Left lung (tissue), 4 donors: ENCODE measurements at regions not wholly inside any gene's neighbourhood (a gene's known extent, or its start where the extent isn't known, plus 50 kb on each side); places are given as distances from the start of the nearest gene placed in this dataset.

ENCODE experiments used
- ATAC-seq: fragments of 200-7000 bp; cut with Tn5 transposase; one replicate; pipeline ENCODE4 v1.9.1; 2020; ENCODE audit warnings: moderate library complexity
- DNase-seq, 4 donors: peaks; one replicate each; pipeline ENCODE4 v3.0.0-alpha.2; 2013 to 2020
- H3K27ac ChIP-seq, 2 donors: fragments of 200-600 bp; sonication (generic) in 1 of 2; one replicate each; pipeline versions ENCODE4 v1.5.0 to v1.8.0; 2020 to 2021
- H3K27me3 ChIP-seq, 2 donors: fragments of 200-600 bp; sonication (generic) in 1 of 2; one replicate each; pipeline versions ENCODE4 v1.5.0 to v1.8.0; 2020 to 2021
- H3K36me3 ChIP-seq, 2 donors: fragments of 200-600 bp; sonication (generic) in 1 of 2; one replicate each; pipeline versions ENCODE4 v1.5.0 to v1.8.0; 2020 to 2021
- H3K4me1 ChIP-seq, 2 donors: fragments of 200-600 bp; one replicate each; pipeline ENCODE4 v1.8.0; 2021
- H3K4me3 ChIP-seq, 2 donors: fragments of 200-600 bp; sonication (generic) in 1 of 2; one replicate each; pipeline versions ENCODE4 v1.5.0 to v1.8.0; 2020 to 2021; ENCODE audit warnings: mild to moderate bottlenecking in 1 of 2
- H3K9me3 ChIP-seq, 2 donors: fragments of 200-600 bp; sonication (generic) in 1 of 2; one replicate each; pipeline versions ENCODE4 v1.5.0 to v1.8.0; 2020 to 2021
- intact Hi-C, 2 donors: fragments of 100-400 bp; cut with DNase I; formaldehyde crosslinking; loops; one replicate each; pipeline versions ENCODE4 v1.11.2 to v1.14.2; 2022
- TF ChIP-seq, protein P1 (sequence below), 2 donors: fragments of 200-600 bp; sonication (generic) in 1 of 2; IDR thresholded peaks; one replicate each; pipeline versions ENCODE4 v1.5.0 to v1.8.0; 2021; ENCODE audit warnings: antibody characterized with exemption in 2 of 2
- donor health status: DM: no; HTN: yes; CAD: no.
- donor health status: DM: no; HTN: no; CAD: no.

GRCh38 chr21:16797540-16797939 lies 715.3 kb upstream of the CXADR start:
- TF ChIP-seq, protein P1, sequence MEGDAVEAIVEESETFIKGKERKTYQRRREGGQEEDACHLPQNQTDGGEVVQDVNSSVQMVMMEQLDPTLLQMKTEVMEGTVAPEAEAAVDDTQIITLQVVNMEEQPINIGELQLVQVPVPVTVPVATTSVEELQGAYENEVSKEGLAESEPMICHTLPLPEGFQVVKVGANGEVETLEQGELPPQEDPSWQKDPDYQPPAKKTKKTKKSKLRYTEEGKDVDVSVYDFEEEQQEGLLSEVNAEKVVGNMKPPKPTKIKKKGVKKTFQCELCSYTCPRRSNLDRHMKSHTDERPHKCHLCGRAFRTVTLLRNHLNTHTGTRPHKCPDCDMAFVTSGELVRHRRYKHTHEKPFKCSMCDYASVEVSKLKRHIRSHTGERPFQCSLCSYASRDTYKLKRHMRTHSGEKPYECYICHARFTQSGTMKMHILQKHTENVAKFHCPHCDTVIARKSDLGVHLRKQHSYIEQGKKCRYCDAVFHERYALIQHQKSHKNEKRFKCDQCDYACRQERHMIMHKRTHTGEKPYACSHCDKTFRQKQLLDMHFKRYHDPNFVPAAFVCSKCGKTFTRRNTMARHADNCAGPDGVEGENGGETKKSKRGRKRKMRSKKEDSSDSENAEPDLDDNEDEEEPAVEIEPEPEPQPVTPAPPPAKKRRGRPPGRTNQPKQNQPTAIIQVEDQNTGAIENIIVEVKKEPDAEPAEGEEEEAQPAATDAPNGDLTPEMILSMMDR (IDR thresholded peaks at IDR 0.05), result no peak
- H3K27ac ChIP-seq, result no peak overlapping the region
- intact Hi-C loops, result no loop called here
- no peaks in the 10 kb centered on the region for H3K36me3 ChIP-seq
- H3K27me3 ChIP-seq, result no peaks in the 10 kb centered on the region
- ATAC-seq (no peak), DNase-seq (peak in 2 of 4 donors; percentile 1 to 5)
- no peak overlapping the region for H3K4me3 ChIP-seq
- H3K4me1 ChIP-seq, result no peaks in the 10 kb centered on the region
- peaks cover 0 to 9% of the 10 kb centered on the region in 2 donors for H3K9me3 ChIP-seq

DNA sequence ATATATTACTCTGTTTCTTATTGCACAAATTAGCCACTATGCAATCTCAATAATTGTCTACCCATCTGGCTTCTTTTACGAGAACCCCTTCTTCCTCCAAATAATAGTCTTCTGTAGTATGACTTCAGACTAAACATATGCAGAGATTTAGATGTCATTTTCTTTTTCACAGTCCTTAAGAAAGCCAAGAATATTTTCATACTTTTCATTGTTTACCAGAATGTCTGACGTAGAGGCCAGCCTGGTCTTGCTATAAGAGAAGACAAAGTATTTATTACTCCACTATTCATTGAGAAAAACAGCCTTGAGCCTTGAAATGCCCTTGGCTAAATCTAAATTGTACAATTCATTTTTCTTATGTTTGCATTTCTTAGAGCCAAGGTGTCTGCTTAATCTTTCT lies 714.9 kb upstream of the CXADR start:
- TF ChIP-seq, protein P1 (IDR thresholded peaks at IDR 0.05), result no peak
- intact Hi-C loops, result no loop called here
- no peak for ATAC-seq
- DNase-seq, result peak in 2 of 4 donors; percentile 8 to 12
- Histone ChIP-seq H3K36me3 (no peaks in the 10 kb centered on the region), H3K9me3 (peaks cover 0 to 10% of the 10 kb centered on the region in 2 donors), H3K4me3 (no peak overlapping the region), H3K27ac (no peak overlapping the region), H3K4me1 (no peaks in the 10 kb centered on the region), H3K27me3 (no peaks in the 10 kb centered on the region)

GRCh38 chr21:16800536-16801275 lies 712.1 kb upstream of the CXADR start:
- TF ChIP-seq, protein P1 (IDR thresholded peaks at IDR 0.05), result no peak
- DNase-seq (no peak), ATAC-seq (no peak)
- intact Hi-C loops, result no loop called here
- Histone ChIP-seq H3K4me1 (no peaks in the 10 kb centered on the region), H3K4me3 (no peak overlapping the region), H3K9me3 (peaks cover 0 to 31% of the 10 kb centered on the region in 2 donors), H3K36me3 (no peaks in the 10 kb centered on the region), H3K27me3 (no peaks in the 10 kb centered on the region), H3K27ac (no peak overlapping the region)

- Histone ChIP-seq H3K27me3 (no peaks in the 10 kb centered on the region), H3K4me1 (no peaks in the 10 kb centered on the region), H3K4me3 (no peak overlapping the region), H3K27ac (no peak overlapping the region), H3K36me3 (no peaks in the 10 kb centered on the region), H3K9me3 (peaks cover 0 to 6% of the 10 kb centered on the region in 2 donors)
- intact Hi-C loops, result no loop called here
- TF ChIP-seq, protein P1 (IDR thresholded peaks at IDR 0.05), result no peak
- DNase-seq, result no peak
- no peak for ATAC-seq
Observed at GRCh38 chr21:16811011-16811410, 701.8 kb upstream of the CXADR start.

- TF ChIP-seq, protein P1 (IDR thresholded peaks at IDR 0.05), result no peak
- Histone ChIP-seq H3K27me3 (no peaks in the 10 kb centered on the region), H3K4me3 (no peak overlapping the region), H3K4me1 (no peaks in the 10 kb centered on the region), H3K27ac (no peak overlapping the region), H3K36me3 (no peaks in the 10 kb centered on the region), H3K9me3 (peaks cover 0 to 4% of the 10 kb centered on the region in 2 donors)
- intact Hi-C loops, result no loop called here
- ATAC-seq, result no peak
- DNase-seq, result no peak
Observed at GRCh38 chr21:16811970-16812369, 700.9 kb upstream of the CXADR start.
